H1 (cell line): ENCODE measurements at regions not wholly inside any gene's neighbourhood (a gene's known extent, or its start where the extent isn't known, plus 50 kb on each side); places are given as distances from the start of the nearest gene placed in this dataset.

Experiments used
- CTCF ChIA-PET: fragments of 300-600 bp; sonication (Branson Sonifier 250); formaldehyde crosslinking; loops from one replicate; lab custom pipeline; 2021; ENCODE audit not compliant: partially characterized antibody; lab: Charles Lee
- POLR2A ChIA-PET: fragments of 300-600 bp; sonication (Branson Sonifier 250); formaldehyde crosslinking; loops from one replicate; lab custom pipeline; 2021; ENCODE audit warnings: inconsistent platforms; ENCODE audit not compliant: partially characterized antibody; lab: Charles Lee
- DNase-seq, 2 experiments: peaks; one replicate each; pipeline versions ENCODE4 v3.0.0 to v3.0.0-alpha.2; 2010 to 2022; ENCODE audit warnings: low spot score in 2 of 2, low read depth in 1 of 2, mixed read lengths in 1 of 2
- FAIRE-seq: peaks from 2 replicates; lab custom pipeline; 2011; peaks lifted over from hg19 to GRCh38; lab: Jason Lieb, UNC
- H2AFZ ChIP-seq: 2 replicates; pipeline ENCODE4 v1.8.1; 2012; ENCODE audit warnings: low read length, inconsistent platforms
- H2AK5ac ChIP-seq: 2 replicates; pipeline ENCODE4 v1.6.1; 2013; ENCODE audit warnings: low read depth, low read length
- H2BK120ac ChIP-seq: replicated peaks from 2 replicates; pipeline ENCODE3; 2013; ENCODE audit warnings: low read depth, low read length, inconsistent platforms
- H2BK12ac ChIP-seq: 2 replicates; pipeline ENCODE4 v1.6.1; 2013; ENCODE audit warnings: low read depth, low read length
- H2BK15ac ChIP-seq: 2 replicates; pipeline ENCODE4 v1.6.1; 2013; ENCODE audit warnings: low read length
- H2BK20ac ChIP-seq: 2 replicates; pipeline ENCODE4 v1.6.1; 2013; ENCODE audit warnings: low read length
- H2BK5ac ChIP-seq: 2 replicates; pipeline ENCODE4 v1.6.1; 2013; ENCODE audit warnings: low read depth, low read length
- H3K14ac ChIP-seq: 2 replicates; pipeline ENCODE4 v1.6.1; 2013; ENCODE audit warnings: inconsistent platforms; ENCODE audit not compliant: insufficient read length
- H3K18ac ChIP-seq: 2 replicates; pipeline ENCODE4 v1.6.1; 2013; ENCODE audit warnings: low read length; ENCODE audit errors: extremely low read depth
- H3K23ac ChIP-seq: 2 replicates; pipeline ENCODE4 v1.6.1; 2013; ENCODE audit warnings: inconsistent platforms; ENCODE audit not compliant: insufficient read length
- H3K23me2 ChIP-seq: 2 replicates; pipeline ENCODE4 v1.6.1; 2013; ENCODE audit warnings: low read depth, low read length
- H3K27ac ChIP-seq: 2 replicates; pipeline ENCODE4 v1.6.1; 2011; ENCODE audit warnings: low read depth, low read length, inconsistent platforms
- H3K27me3 ChIP-seq, 4 experiments: replicated peaks in 1 of 4; 1 replicate in 1 of 4; 2 replicates in 3 of 4; pipeline versions ENCODE4 v1.6.1 to v1.8.1; 2011 to 2013; ENCODE audit warnings: low read length in 3 of 4, mild to moderate bottlenecking in 3 of 4, inconsistent platforms in 2 of 4, mixed read lengths in 2 of 4, moderate library complexity in 1 of 4; ENCODE audit not compliant: control insufficient read depth in 3 of 4, insufficient read depth in 3 of 4; ENCODE audit errors: extremely low read depth in 1 of 4
- H3K36me3 ChIP-seq, 4 experiments: 2 replicates each; pipeline versions ENCODE4 v1.6.1 to v1.8.1; 2011 to 2013; ENCODE audit warnings: mild to moderate bottlenecking in 4 of 4, low read length in 3 of 4, moderate library complexity in 2 of 4, control low read depth in 1 of 4, inconsistent platforms in 1 of 4; ENCODE audit not compliant: insufficient read depth in 4 of 4, control insufficient read depth in 2 of 4
- H3K4ac ChIP-seq: replicated peaks from 2 replicates; pipeline ENCODE3; 2013; ENCODE audit warnings: low read length, low read depth, mixed read lengths, inconsistent platforms; ENCODE audit not compliant: insufficient read length
- H3K4me1 ChIP-seq, 4 experiments: replicated peaks in 1 of 4; 1 replicate in 1 of 4; 2 replicates in 3 of 4; pipeline versions ENCODE4 v1.6.1 to v1.8.1; 2011 to 2013; ENCODE audit warnings: low read length in 3 of 4, inconsistent platforms in 2 of 4, mixed read lengths in 1 of 4; ENCODE audit not compliant: insufficient read depth in 4 of 4, control insufficient read depth in 3 of 4
- H3K4me2 ChIP-seq, 2 experiments: 2 replicates each; pipeline versions ENCODE4 v1.6.1 to v1.8.1; 2011 to 2013; ENCODE audit warnings: low read depth in 2 of 2, low read length in 2 of 2, control low read depth in 1 of 2, inconsistent platforms in 1 of 2, mild to moderate bottlenecking in 1 of 2; ENCODE audit not compliant: insufficient read depth in 1 of 2
- H3K4me3 ChIP-seq, 4 experiments: fragments of 200-600, 300-600 bp in 1 of 4; sonication (generic), shearing (Covaris generic), sonication (Bioruptor Twin) in 1 of 4; 2 replicates each; pipeline versions ENCODE4 v1.5.1 to v1.8.1; 2011 to 2016; ENCODE audit warnings: low read length in 4 of 4, low read depth in 3 of 4, control low read depth in 2 of 4, inconsistent platforms in 2 of 4, mild to moderate bottlenecking in 2 of 4, mixed read lengths in 1 of 4, moderate library complexity in 1 of 4; ENCODE audit not compliant: insufficient read depth in 2 of 4; ENCODE audit errors: extremely low read depth in 1 of 4
- H3K56ac ChIP-seq: replicated peaks from 2 replicates; pipeline ENCODE3; 2013; ENCODE audit warnings: low read depth, mild to moderate bottlenecking, mixed read lengths, low read length, inconsistent platforms; ENCODE audit not compliant: insufficient read length
- H3K79me1 ChIP-seq: 2 replicates; pipeline ENCODE4 v1.6.1; 2013; ENCODE audit warnings: low read depth, low read length, control low read depth
- H3K79me2 ChIP-seq, 2 experiments: 2 replicates each; pipeline versions ENCODE4 v1.6.1 to v1.8.1; 2012 to 2013; ENCODE audit warnings: low read length in 2 of 2, mild to moderate bottlenecking in 2 of 2, inconsistent platforms in 1 of 2; ENCODE audit not compliant: insufficient read depth in 2 of 2, control insufficient read depth in 1 of 2
- H3K9ac ChIP-seq, 4 experiments: replicated peaks in 1 of 4; 1 replicate in 1 of 4; 2 replicates in 3 of 4; pipeline versions ENCODE4 v1.6.1 to v1.8.1; 2011 to 2013; ENCODE audit warnings: low read depth in 3 of 4, low read length in 3 of 4, control low read depth in 2 of 4, mild to moderate bottlenecking in 2 of 4, moderate library complexity in 2 of 4, inconsistent platforms in 1 of 4; ENCODE audit errors: extremely low read depth in 1 of 4
- H3K9me3 ChIP-seq, 2 experiments: 2 replicates each; pipeline versions ENCODE4 v1.6.1 to v1.8.1; 2012 to 2013; ENCODE audit warnings: mild to moderate bottlenecking in 2 of 2, moderate library complexity in 2 of 2, control low read depth in 1 of 2, inconsistent platforms in 1 of 2, low read depth in 1 of 2, low read length in 1 of 2, mixed read lengths in 1 of 2; ENCODE audit not compliant: insufficient read depth in 2 of 2
- H4K20me1 ChIP-seq, 2 experiments: replicated peaks in 1 of 2; 2 replicates each; pipeline versions ENCODE3 to v1.8.1; 2011 to 2013; ENCODE audit warnings: inconsistent platforms in 2 of 2, low read length in 2 of 2, mild to moderate bottlenecking in 1 of 2; ENCODE audit not compliant: insufficient read depth in 2 of 2, control insufficient read depth in 1 of 2
- H4K5ac ChIP-seq: 2 replicates; pipeline ENCODE4 v1.6.1; 2013; ENCODE audit warnings: low read length, low read depth, mixed read lengths, inconsistent platforms; ENCODE audit not compliant: insufficient read length
- H4K8ac ChIP-seq: 2 replicates; pipeline ENCODE4 v1.8.0; 2013; ENCODE audit warnings: mild to moderate bottlenecking, moderate library complexity, low read length, inconsistent platforms; ENCODE audit not compliant: insufficient read depth; ENCODE audit errors: extremely low read depth
- H4K91ac ChIP-seq: replicated peaks from 2 replicates; pipeline ENCODE3; 2013; ENCODE audit warnings: low read length, mixed read lengths, inconsistent platforms; ENCODE audit not compliant: insufficient read length
- CBX8 ChIP-seq: fragments of 300-800, 300-1000 bp; sonication (generic); IDR thresholded peaks from 2 replicates; pipeline ENCODE4 v1.7.1; 2016; ENCODE audit warnings: low read depth, low read length, borderline replicate concordance
- EGR1 ChIP-seq: IDR thresholded peaks from 2 replicates; pipeline ENCODE4 v1.6.1; 2011; ENCODE audit warnings: low read depth, low read length, borderline replicate concordance
- JUN ChIP-seq: IDR thresholded peaks from 2 replicates; pipeline ENCODE4 v1.6.1; 2011; ENCODE audit warnings: low read depth, mild to moderate bottlenecking, improper control_type of control experiment, low read length
- RBBP5 ChIP-seq: IDR thresholded peaks from 2 replicates; pipeline ENCODE4 v1.7.1; 2012; ENCODE audit warnings: low read depth, mild to moderate bottlenecking, inconsistent platforms, low read length, moderate library complexity, borderline replicate concordance
- SRF ChIP-seq: IDR thresholded peaks from 2 replicates; pipeline ENCODE4 v1.6.1; 2011; ENCODE audit warnings: mild to moderate bottlenecking, low read depth, low read length, moderate library complexity
- SUZ12 ChIP-seq: fragments of 200-600 bp; sonication (generic); IDR thresholded peaks from 2 replicates; pipeline ENCODE4 v1.6.1; 2012; ENCODE audit warnings: mild to moderate bottlenecking, inconsistent platforms, low read length, moderate library complexity, mixed read lengths
- TAF7 ChIP-seq: optimal IDR thresholded peaks from 2 replicates; pipeline ENCODE3; 2011; ENCODE audit warnings: low read depth, mild to moderate bottlenecking, inconsistent platforms, low read length, moderate library complexity, borderline replicate concordance
- WGBS, 2 experiments: shearing (Covaris generic) in 1 of 2; methylation state at CpG; one replicate each; pipeline versions ENCODE4 v1.1.6 to v1.1.7; 2013 to 2015; ENCODE audit warnings: low lambda C conversion rate in 2 of 2, mixed read lengths in 2 of 2, inconsistent platforms in 1 of 2, low coverage in 1 of 2, missing lambda C conversion rate in 1 of 2; ENCODE audit not compliant: insufficient replicate concordance in 2 of 2, insufficient coverage in 1 of 2, insufficient read length in 1 of 2; ENCODE audit errors: extremely low coverage in 1 of 2, missing lambda C conversion rate in 1 of 2; 5-methylcytosine and 5-hydroxymethylcytosine counted together

- CTCF ChIA-PET, result no interaction called here
- FAIRE-seq (no peak), DNase-seq (no peak)
- Histone ChIP-seq H2BK120ac (no peak overlapping the region), H3K56ac (no peak overlapping the region), H3K4me1 (no peaks in the 10 kb centered on the region), H3K4me2 (no peak overlapping the region), H3K4me3 (no peak overlapping the region), H2BK15ac (no peak overlapping the region), H4K20me1 (no peaks in the 10 kb centered on the region), H3K27ac (no peak overlapping the region), H3K23me2 (no peaks in the 10 kb centered on the region; the same call in 1 of the 2 replicates), H2BK20ac (no peak overlapping the region), H2AK5ac (no peak overlapping the region), H3K9me3 (no peaks in the 10 kb centered on the region), H2BK12ac (no peak overlapping the region), H3K23ac (no peak overlapping the region), H3K14ac (no peak overlapping the region), H2BK5ac (no peak overlapping the region), H3K36me3 (no peaks in the 10 kb centered on the region), H3K18ac (no peak overlapping the region), H3K79me2 (no peaks in the 10 kb centered on the region), H4K5ac (no peak overlapping the region), H2AFZ (no peak overlapping the region), H4K8ac (no peak overlapping the region), H3K4ac (no peak overlapping the region), H4K91ac (no peak overlapping the region), H3K79me1 (no peaks in the 10 kb centered on the region), H3K27me3 (no peaks in the 10 kb centered on the region), H3K9ac (no peak overlapping the region)
- WGBS, 2 experiments, result 92% methylated on average over 1 of the region's 1 CpG; no CpG with 5 or more reads in 1 of the 2 experiments
- POLR2A ChIA-PET, result no interaction called here
- TF ChIP-seq RBBP5 (no peak), JUN (no peak), CBX8 (no peak), SRF (no peak), SUZ12 (no peak), EGR1 (no peak), TAF7 (no peak)
These were observed 71.6 kb downstream of the PDE6H start for GRCh38 chr12:15044471-15044870.
